ENCODE measurements at regions not wholly inside any gene's neighbourhood (a gene's known extent, or its start where the extent isn't known, plus 50 kb on each side); places are given as distances from the start of the nearest gene placed in this dataset.

GRCh38 chr6:28758818-28759235 lies 165.0 kb downstream of the TRIM27 start:
- H3K4me1 ChIP-seq = peaks cover 11% of the 10 kb centered on the region; the same call in 1 of the 3 replicates

GRCh38 chr6:28764014-28764723 lies 159.6 kb downstream of the TRIM27 start:
- H3K4me3 ChIP-seq = peak overlapping the region; percentile 41
- DNase-seq (ENCODE audit: low read depth in 1 of 2, low spot score in 1 of 2) = peak in 1 of 2 experiments; percentile 57
- 3% methylated on average over 27 of the region's 27 CpGs for WGBS (ENCODE audit: missing lambda C conversion rate)
- H3K27ac ChIP-seq = peak overlapping the region in 1 of 2 experiments; percentile 64; a peak in 2 of 6 replicates
- CTCF ChIA-PET = no interaction called here
- TF ChIP-seq MAX (IDR thresholded peaks at IDR 0.05) (peak; percentile 76; the same call in 1 of the 2 replicates), EP300 (IDR thresholded peaks at IDR 0.05) (no peak), CBX8 (IDR thresholded peaks at IDR 0.05) (0 out of 2 replicates have a peak, but pooled peaks have one; percentile 19), SREBF2 (IDR thresholded peaks at IDR 0.05) (peak; percentile 21; the same call in 1 of the 2 replicates), RNF2 (IDR thresholded peaks at IDR 0.05; ENCODE audit: borderline replicate concordance, low read depth) (no peak), PBX3 (IDR thresholded peaks at IDR 0.05) (no peak), MAFK (IDR thresholded peaks at IDR 0.05; ENCODE audit: partially characterized antibody) (no peak), ZNF302 (CRISPR knock-in tag; IDR thresholded peaks at IDR 0.05) (no peak), MAZ (IDR thresholded peaks at IDR 0.05; ENCODE audit: borderline replicate concordance, low read depth, low read length) (no peak), BHLHE40 (IDR thresholded peaks at IDR 0.05; ENCODE audit: low read depth, low read length) (peak; percentile 43; the same call in 1 of the 2 replicates), CEBPB (IDR thresholded peaks at IDR 0.05) (0 out of 4 replicates have a peak, but pooled peaks of 1 of the 2 experiments have one; percentile 39)
- no peaks in the 10 kb centered on the region for H3K9me3 ChIP-seq
- ATAC-seq = peak; percentile 89 to 91
- FAIRE-seq = no peak
- POLR2A ChIA-PET = no interaction called here
- H3K4me2 ChIP-seq = peak overlapping the region; percentile 55
- no peaks in the 10 kb centered on the region for H3K4me1 ChIP-seq

More at GRCh38 chr6:28758818-28759235, 165.0 kb downstream of the TRIM27 start:
- TF ChIP-seq NR3C1 (IDR thresholded peaks at IDR 0.05) = no peak
- TF ChIP-seq CHD2 (IDR thresholded peaks at IDR 0.05; ENCODE audit: low read length, partially characterized antibody) = no peak
- TF ChIP-seq EHF (CRISPR knock-in tag; IDR thresholded peaks at IDR 0.05) = no peak
- TF ChIP-seq CTCF (IDR thresholded peaks at IDR 0.05) = no peak
- no peak for TF ChIP-seq JUN (IDR thresholded peaks at IDR 0.05)
- no peak for TF ChIP-seq ZFP36 (IDR thresholded peaks at IDR 0.05; ENCODE audit: borderline replicate concordance, partially characterized antibody)
- no peak for TF ChIP-seq HOXB13 (CRISPR knock-in tag; IDR thresholded peaks at IDR 0.05; ENCODE audit: low read depth)
- TF ChIP-seq FOSB (CRISPR knock-in tag; IDR thresholded peaks at IDR 0.05) = no peak
- no peak for TF ChIP-seq CHD4 (IDR thresholded peaks at IDR 0.05; ENCODE audit: borderline replicate concordance)
- no peak for TF ChIP-seq TP53 (CRISPR knock-in tag; IDR thresholded peaks at IDR 0.05)
- no peak for TF ChIP-seq JUNB (IDR thresholded peaks at IDR 0.05)
- no peak for TF ChIP-seq ZC3H11A (IDR thresholded peaks at IDR 0.05)
- TF ChIP-seq CBX8 (IDR thresholded peaks at IDR 0.05) = no peak
- no peak for TF ChIP-seq MYC (IDR thresholded peaks at IDR 0.05; ENCODE audit: borderline replicate concordance, low read length)
- no peak for TF ChIP-seq HMGXB4 (CRISPR knock-in tag; IDR thresholded peaks at IDR 0.05; ENCODE audit: borderline replicate concordance)
- no peak for TF ChIP-seq PBX3 (IDR thresholded peaks at IDR 0.05)
- no peak for TF ChIP-seq KDM1A (IDR thresholded peaks at IDR 0.05; ENCODE audit: low read depth)
- no peak for TF ChIP-seq RAD21 (conservative IDR thresholded peaks at IDR 0.05 in 1 of 2, IDR thresholded peaks at IDR 0.05 in 1 of 2)
- TF ChIP-seq EP300 (IDR thresholded peaks at IDR 0.05) = no peak
- no peak for TF ChIP-seq KDM5A (IDR thresholded peaks at IDR 0.05)
- Histone ChIP-seq H3K27ac (peak overlapping the region; percentile 86 to 89; a peak in 5 of 6 replicates), H3K4me3 (peak overlapping the region; percentile 60), H3K4me2 (peak overlapping the region; percentile 75), H3K9me3 (no peaks in the 10 kb centered on the region)
- ChIA-PET POLR2A (interaction anchor here (0.6 to 2.2 kb wide), 5 partner anchors 11 to 51 kb away, joined by 3 to 10 read pairs (median 3); no protein-coding TSS in a partner anchor), CTCF (interaction anchor here (0.6 to 1.2 kb wide), 2 partner anchors 8 to 78 kb away, joined by 3 read pairs; no protein-coding TSS in a partner anchor)
- DNase-seq (ENCODE audit: low read depth in 1 of 2, low spot score in 1 of 2) = no peak
- WGBS (ENCODE audit: missing lambda C conversion rate) = 18% methylated on average over 6 of the region's 6 CpGs
- FAIRE-seq = no peak
- ATAC-seq = peak in 1 of 2 experiments; percentile 20; a peak in 1 of 6 replicates

All from A549 (cell line).